DND-41 (cell line): ENCODE measurements at regions not wholly inside any gene's neighbourhood (a gene's known extent, or its start where the extent isn't known, plus 50 kb on each side); places are given as distances from the start of the nearest gene placed in this dataset.

ENCODE experiments used
- EZH2 ChIP-seq: IDR thresholded peaks from 3 replicates; pipeline ENCODE4 v1.6.1; 2012; ENCODE audit warnings: borderline replicate concordance, low read depth, mild to moderate bottlenecking, moderate library complexity, low read length, inconsistent platforms; ENCODE audit not compliant: severe bottlenecking
- TF ChIP-seq, protein P1 (sequence below): IDR thresholded peaks from 2 replicates; pipeline ENCODE4 v1.5.1; 2012; ENCODE audit warnings: borderline replicate concordance, low read length, moderate library complexity, mild to moderate bottlenecking; ENCODE audit not compliant: poor library complexity, severe bottlenecking; ENCODE audit errors: extremely low read depth

DNA sequence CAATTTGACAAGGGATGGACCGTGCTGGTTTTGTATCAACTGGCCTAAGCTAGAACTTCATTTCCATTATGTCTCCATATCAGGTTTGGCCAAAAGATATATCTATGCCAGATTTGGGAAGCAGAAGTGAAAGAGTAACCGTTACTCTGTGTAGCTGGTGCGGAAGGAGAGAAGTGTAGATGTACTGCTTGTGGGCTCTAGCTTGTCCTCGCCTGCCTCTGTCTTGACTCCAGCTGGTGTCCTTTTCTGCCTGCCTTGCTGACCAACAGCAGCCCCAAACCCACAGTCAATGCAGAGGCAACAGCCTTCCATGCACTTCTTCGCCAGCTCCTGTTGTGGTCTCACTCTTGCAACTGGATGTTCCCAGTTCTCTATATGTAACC is 128.5 kb downstream of the KIF20B start:
- TF ChIP-seq, protein P1, sequence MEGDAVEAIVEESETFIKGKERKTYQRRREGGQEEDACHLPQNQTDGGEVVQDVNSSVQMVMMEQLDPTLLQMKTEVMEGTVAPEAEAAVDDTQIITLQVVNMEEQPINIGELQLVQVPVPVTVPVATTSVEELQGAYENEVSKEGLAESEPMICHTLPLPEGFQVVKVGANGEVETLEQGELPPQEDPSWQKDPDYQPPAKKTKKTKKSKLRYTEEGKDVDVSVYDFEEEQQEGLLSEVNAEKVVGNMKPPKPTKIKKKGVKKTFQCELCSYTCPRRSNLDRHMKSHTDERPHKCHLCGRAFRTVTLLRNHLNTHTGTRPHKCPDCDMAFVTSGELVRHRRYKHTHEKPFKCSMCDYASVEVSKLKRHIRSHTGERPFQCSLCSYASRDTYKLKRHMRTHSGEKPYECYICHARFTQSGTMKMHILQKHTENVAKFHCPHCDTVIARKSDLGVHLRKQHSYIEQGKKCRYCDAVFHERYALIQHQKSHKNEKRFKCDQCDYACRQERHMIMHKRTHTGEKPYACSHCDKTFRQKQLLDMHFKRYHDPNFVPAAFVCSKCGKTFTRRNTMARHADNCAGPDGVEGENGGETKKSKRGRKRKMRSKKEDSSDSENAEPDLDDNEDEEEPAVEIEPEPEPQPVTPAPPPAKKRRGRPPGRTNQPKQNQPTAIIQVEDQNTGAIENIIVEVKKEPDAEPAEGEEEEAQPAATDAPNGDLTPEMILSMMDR, result no peak
- no peak for TF ChIP-seq EZH2
